ENCODE measurements at regions not wholly inside any gene's neighbourhood (a gene's known extent, or its start where the extent isn't known, plus 50 kb on each side); places are given as distances from the start of the nearest gene placed in this dataset.

- ChIA-PET POLR2A (no interaction called here), CTCF (interaction anchor here (0.6 kb wide), 1 partner anchor 10 kb away, joined by 3 read pairs; no protein-coding TSS in a partner anchor)
- 27% methylated on average over 3 of the region's 3 CpGs for WGBS (ENCODE audit: missing lambda C conversion rate)
- H3K4me2 ChIP-seq, result no peak overlapping the region
- no peaks in the 10 kb centered on the region for H3K9me3 ChIP-seq
- H3K4me3 ChIP-seq, result no peak overlapping the region
- no peak for DNase-seq (ENCODE audit: low read depth in 1 of 2, low spot score in 1 of 2)
- ATAC-seq, result no peak
- no peaks in the 10 kb centered on the region for H3K4me1 ChIP-seq
- FAIRE-seq, result no peak
- no peak for TF ChIP-seq RCOR1 (IDR thresholded peaks at IDR 0.05; ENCODE audit: low read depth, low read length)
- TF ChIP-seq HEYL (CRISPR knock-in tag; IDR thresholded peaks at IDR 0.05), result no peak
- no peak for TF ChIP-seq POLR2A (IDR thresholded peaks at IDR 0.05; ENCODE audit: low read length)
- no peak for TF ChIP-seq HES2 (IDR thresholded peaks at IDR 0.05)
- TF ChIP-seq ESRRA (IDR thresholded peaks at IDR 0.05; ENCODE audit: borderline replicate concordance, low read length), result no peak
- TF ChIP-seq MAZ (IDR thresholded peaks at IDR 0.05; ENCODE audit: borderline replicate concordance, low read depth, low read length), result no peak
- no peak for TF ChIP-seq TFCP2L1 (CRISPR knock-in tag; IDR thresholded peaks at IDR 0.05)
- TF ChIP-seq HOXB13 (CRISPR knock-in tag; IDR thresholded peaks at IDR 0.05; ENCODE audit: low read depth), result no peak
- TF ChIP-seq CEBPB (IDR thresholded peaks at IDR 0.05), result no peak
- TF ChIP-seq ZNF302 (CRISPR knock-in tag; IDR thresholded peaks at IDR 0.05), result no peak
- TF ChIP-seq NR3C1 (IDR thresholded peaks at IDR 0.05), result no peak
- no peak for TF ChIP-seq REST (IDR thresholded peaks at IDR 0.05)
- H3K27ac ChIP-seq, result no peak overlapping the region
Observed at GRCh38 chr4:111748157-111748556, 397.1 kb upstream of the FAM241A start.

GRCh38 chr4:111754003-111754402 is 391.3 kb upstream of the FAM241A start:
- WGBS (ENCODE audit: missing lambda C conversion rate), result 17% methylated on average over 1 of the region's 1 CpG
- no peak for FAIRE-seq
- CTCF ChIA-PET, result no interaction called here

More at GRCh38 chr4:111754003-111754402, 391.3 kb upstream of the FAM241A start:
- ATAC-seq (no peak), DNase-seq (ENCODE audit: low read depth in 1 of 2, low spot score in 1 of 2) (no peak)
- H3K9me3 ChIP-seq, result no peaks in the 10 kb centered on the region
- H3K4me2 ChIP-seq, result no peak overlapping the region
- no peak overlapping the region for H3K4me3 ChIP-seq
- H3K27ac ChIP-seq, result no peak overlapping the region
- H3K4me1 ChIP-seq, result no peaks in the 10 kb centered on the region
- no peak for TF ChIP-seq SREBF2 (IDR thresholded peaks at IDR 0.05)
- TF ChIP-seq RFX5 (IDR thresholded peaks at IDR 0.05), result no peak
- TF ChIP-seq HMGXB4 (CRISPR knock-in tag; IDR thresholded peaks at IDR 0.05; ENCODE audit: borderline replicate concordance), result no peak
- TF ChIP-seq CBX2 (IDR thresholded peaks at IDR 0.05; ENCODE audit: borderline replicate concordance, low read depth), result no peak
- no peak for TF ChIP-seq HOXB13 (CRISPR knock-in tag; IDR thresholded peaks at IDR 0.05; ENCODE audit: low read depth)
- no peak for TF ChIP-seq RCOR1 (IDR thresholded peaks at IDR 0.05; ENCODE audit: low read depth, low read length)
- no peak for TF ChIP-seq HEYL (CRISPR knock-in tag; IDR thresholded peaks at IDR 0.05)
- no peak for TF ChIP-seq POLR2A (IDR thresholded peaks at IDR 0.05; ENCODE audit: low read length)
- no peak for TF ChIP-seq PHF8 (IDR thresholded peaks at IDR 0.05; ENCODE audit: borderline replicate concordance, low read depth)
- TF ChIP-seq HES2 (IDR thresholded peaks at IDR 0.05), result no peak
- TF ChIP-seq NFE2L2 (conservative IDR thresholded peaks at IDR 0.05; ENCODE audit: low read length), result no peak
- TF ChIP-seq POLR2AphosphoS2 (conservative IDR thresholded peaks at IDR 0.05; ENCODE audit: low read length), result no peak
- TF ChIP-seq REST (IDR thresholded peaks at IDR 0.05), result no peak
- TF ChIP-seq ZSCAN20 (CRISPR knock-in tag; IDR thresholded peaks at IDR 0.05), result no peak
- no peak for TF ChIP-seq FOXS1 (CRISPR knock-in tag; IDR thresholded peaks at IDR 0.05)
- no peak for TF ChIP-seq ZFP36 (IDR thresholded peaks at IDR 0.05; ENCODE audit: borderline replicate concordance, partially characterized antibody)
- TF ChIP-seq EHF (CRISPR knock-in tag; IDR thresholded peaks at IDR 0.05), result no peak
- TF ChIP-seq FOSL2 (IDR thresholded peaks at IDR 0.05), result no peak
- TF ChIP-seq FOSL2 (CRISPR knock-in tag; IDR thresholded peaks at IDR 0.05), result no peak
- no peak for TF ChIP-seq CEBPB (IDR thresholded peaks at IDR 0.05)
- no peak for TF ChIP-seq HOXA7 (CRISPR knock-in tag; IDR thresholded peaks at IDR 0.05)
- POLR2A ChIA-PET, result no interaction called here
